Right lobe of liver (tissue), 4 donors: ENCODE measurements at regions not wholly inside any gene's neighbourhood (a gene's known extent, or its start where the extent isn't known, plus 50 kb on each side); places are given as distances from the start of the nearest gene placed in this dataset.

ENCODE experiments used
- POLR2A ChIP-seq: fragments of 450-650 bp; IDR thresholded peaks from one replicate; pipeline ENCODE4 v1.6.1; 2017; ENCODE audit warnings: antibody characterized with exemption, mild to moderate bottlenecking
- TF ChIP-seq, protein P1 (sequence below), 4 donors: fragments of 200-600 bp in 3 of 4; fragments of 450-650 bp in 1 of 4; IDR thresholded peaks; one replicate each; pipeline versions ENCODE4 v1.5.1 to v1.8.0; 2016 to 2022; ENCODE audit warnings: antibody characterized with exemption in 4 of 4, mild to moderate bottlenecking in 2 of 4
- donor health status: DM: no; HTN: no; CAD: no.
- donor health status: DM: no; HTN: no; CAD: no.
- donor health status: DM: no; HTN: yes; CAD: no.

- TF ChIP-seq, protein P1, sequence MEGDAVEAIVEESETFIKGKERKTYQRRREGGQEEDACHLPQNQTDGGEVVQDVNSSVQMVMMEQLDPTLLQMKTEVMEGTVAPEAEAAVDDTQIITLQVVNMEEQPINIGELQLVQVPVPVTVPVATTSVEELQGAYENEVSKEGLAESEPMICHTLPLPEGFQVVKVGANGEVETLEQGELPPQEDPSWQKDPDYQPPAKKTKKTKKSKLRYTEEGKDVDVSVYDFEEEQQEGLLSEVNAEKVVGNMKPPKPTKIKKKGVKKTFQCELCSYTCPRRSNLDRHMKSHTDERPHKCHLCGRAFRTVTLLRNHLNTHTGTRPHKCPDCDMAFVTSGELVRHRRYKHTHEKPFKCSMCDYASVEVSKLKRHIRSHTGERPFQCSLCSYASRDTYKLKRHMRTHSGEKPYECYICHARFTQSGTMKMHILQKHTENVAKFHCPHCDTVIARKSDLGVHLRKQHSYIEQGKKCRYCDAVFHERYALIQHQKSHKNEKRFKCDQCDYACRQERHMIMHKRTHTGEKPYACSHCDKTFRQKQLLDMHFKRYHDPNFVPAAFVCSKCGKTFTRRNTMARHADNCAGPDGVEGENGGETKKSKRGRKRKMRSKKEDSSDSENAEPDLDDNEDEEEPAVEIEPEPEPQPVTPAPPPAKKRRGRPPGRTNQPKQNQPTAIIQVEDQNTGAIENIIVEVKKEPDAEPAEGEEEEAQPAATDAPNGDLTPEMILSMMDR (IDR thresholded peaks at IDR 0.05) = no peak
- no peak for TF ChIP-seq POLR2A
Observed at GRCh38 chr20:58070664-58071196, 157.7 kb downstream of the ANKRD60 start.
